ENCODE measurements at regions not wholly inside any gene's neighbourhood (a gene's known extent, or its start where the extent isn't known, plus 50 kb on each side); places are given as distances from the start of the nearest gene placed in this dataset.

DNA sequence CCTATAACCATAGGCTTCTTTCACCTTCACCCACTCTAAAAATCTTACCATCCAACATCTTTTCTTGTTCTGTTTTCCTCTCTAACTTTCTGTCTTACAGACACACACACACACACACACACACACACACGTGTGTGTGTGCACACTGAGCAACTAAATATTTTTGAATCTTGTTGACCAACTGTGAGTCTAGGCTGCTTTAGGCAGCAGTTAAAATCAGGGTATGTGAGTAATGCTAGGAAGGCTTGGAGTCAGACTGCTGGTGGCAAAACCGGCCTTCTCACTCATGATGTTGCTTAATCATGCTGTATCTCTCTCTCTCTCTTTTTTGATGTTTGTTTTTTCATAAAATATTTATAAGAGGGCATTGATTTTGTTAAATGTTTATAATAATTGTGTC, 103.1 kb upstream of the TBX18 start:
- TF ChIP-seq EZH2 (optimal IDR thresholded peaks at IDR 0.05; ENCODE audit: low read depth, low read length) (no peak), EZH2phosphoT487 (IDR thresholded peaks at IDR 0.05; ENCODE audit: low read length) (no peak)
- TF ChIP-seq, protein P1, sequence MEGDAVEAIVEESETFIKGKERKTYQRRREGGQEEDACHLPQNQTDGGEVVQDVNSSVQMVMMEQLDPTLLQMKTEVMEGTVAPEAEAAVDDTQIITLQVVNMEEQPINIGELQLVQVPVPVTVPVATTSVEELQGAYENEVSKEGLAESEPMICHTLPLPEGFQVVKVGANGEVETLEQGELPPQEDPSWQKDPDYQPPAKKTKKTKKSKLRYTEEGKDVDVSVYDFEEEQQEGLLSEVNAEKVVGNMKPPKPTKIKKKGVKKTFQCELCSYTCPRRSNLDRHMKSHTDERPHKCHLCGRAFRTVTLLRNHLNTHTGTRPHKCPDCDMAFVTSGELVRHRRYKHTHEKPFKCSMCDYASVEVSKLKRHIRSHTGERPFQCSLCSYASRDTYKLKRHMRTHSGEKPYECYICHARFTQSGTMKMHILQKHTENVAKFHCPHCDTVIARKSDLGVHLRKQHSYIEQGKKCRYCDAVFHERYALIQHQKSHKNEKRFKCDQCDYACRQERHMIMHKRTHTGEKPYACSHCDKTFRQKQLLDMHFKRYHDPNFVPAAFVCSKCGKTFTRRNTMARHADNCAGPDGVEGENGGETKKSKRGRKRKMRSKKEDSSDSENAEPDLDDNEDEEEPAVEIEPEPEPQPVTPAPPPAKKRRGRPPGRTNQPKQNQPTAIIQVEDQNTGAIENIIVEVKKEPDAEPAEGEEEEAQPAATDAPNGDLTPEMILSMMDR (IDR thresholded peaks at IDR 0.05; ENCODE audit: low read length) = no peak
